HepG2 (cell line): ENCODE measurements at regions not wholly inside any gene's neighbourhood (a gene's known extent, or its start where the extent isn't known, plus 50 kb on each side); places are given as distances from the start of the nearest gene placed in this dataset.

ENCODE experiments used
- ATAC-seq: fragments of 200-7000 bp; cut with Tn5 transposase; 3 replicates; pipeline ENCODE4 v1.9.1; 2020; ENCODE audit warnings: mild to moderate bottlenecking, moderate library complexity
- BruUV-seq: library from RNA; stranded (reverse); fragments of 400-500 nt; replicated peaks from 2 replicates; lab custom pipeline; 2021; lab: Mats Ljungman, UMichigan
- CTCF ChIA-PET: fragments of 300-600 bp; formaldehyde crosslinking; extraction: SDS; loops from one replicate; lab custom pipeline; 2021; ENCODE audit warnings: low total read pairs, inconsistent platforms, low intra/inter-chr PET ratio; lab: Yijun Ruan, JAX
- POLR2A ChIA-PET: fragments of 350-600 bp; sonication (Branson Sonifier 250); formaldehyde crosslinking; loops from one replicate; lab custom pipeline; 2020; ENCODE audit warnings: antibody characterized with exemption, inconsistent platforms; lab: Yijun Ruan, JAX
- DNase-seq: peaks from one replicate; pipeline ENCODE4 v3.0.0-alpha.2; 2015; ENCODE audit warnings: low spot score
- FAIRE-seq: peaks from 3 replicates; lab custom pipeline; 2011; peaks lifted over from hg19 to GRCh38; lab: Jason Lieb, UNC
- H2AFZ ChIP-seq: one replicate; pipeline ENCODE4 v1.6.1; 2011; ENCODE audit warnings: low read length, inconsistent platforms
- H3K27ac ChIP-seq: fragments of 300-600 bp; 3 replicates; pipeline ENCODE4 v1.8.0; 2011; ENCODE audit warnings: mixed run types, mild to moderate bottlenecking, mixed read lengths, low read length, inconsistent platforms; ENCODE audit not compliant: insufficient read depth; ENCODE audit errors: extremely low read length
- H3K27me3 ChIP-seq, 2 experiments: fragments of 200-600 bp in 1 of 2; 2 replicates in 1 of 2; 3 replicates in 1 of 2; pipeline versions ENCODE4 v1.6.0 to v1.8.0; 2011; ENCODE audit warnings: low read length in 2 of 2, mild to moderate bottlenecking in 2 of 2, moderate library complexity in 2 of 2, inconsistent platforms in 1 of 2; ENCODE audit not compliant: insufficient read depth in 2 of 2, control insufficient read depth in 1 of 2
- H3K36me3 ChIP-seq, 2 experiments: fragments of 200-600 bp in 1 of 2; replicated peaks in 1 of 2; 2 replicates in 1 of 2; 3 replicates in 1 of 2; pipeline versions ENCODE4 v1.5.1 to v1.8.0; 2011; ENCODE audit warnings: low read length in 2 of 2, inconsistent platforms in 1 of 2; ENCODE audit not compliant: insufficient read depth in 2 of 2, control insufficient read depth in 1 of 2
- H3K4me1 ChIP-seq: 2 replicates; pipeline ENCODE4 v1.5.1; 2012; ENCODE audit warnings: low read length, inconsistent platforms; ENCODE audit not compliant: insufficient read depth
- H3K4me2 ChIP-seq: 2 replicates; pipeline ENCODE4 v1.6.0; 2011; ENCODE audit warnings: low read depth, low read length, inconsistent platforms
- H3K4me3 ChIP-seq, 3 experiments: fragments of 200-600 bp in 1 of 3; sonication (generic), shearing (Covaris generic) in 1 of 3; replicated peaks in 1 of 3; 2 replicates each; pipeline ENCODE4 v1.5.1; 2011 to 2016; ENCODE audit warnings: low read length in 3 of 3, inconsistent platforms in 2 of 3, low read depth in 2 of 3, mild to moderate bottlenecking in 2 of 3, control low read depth in 1 of 3, mixed read lengths in 1 of 3; ENCODE audit not compliant: insufficient read depth in 1 of 3
- H3K79me2 ChIP-seq: one replicate; pipeline ENCODE4 v1.6.1; 2011; ENCODE audit warnings: low read length, inconsistent platforms; ENCODE audit not compliant: insufficient read depth
- H3K9ac ChIP-seq: 2 replicates; pipeline ENCODE4 v1.6.0; 2011; ENCODE audit warnings: mild to moderate bottlenecking, low read depth, low read length, inconsistent platforms; ENCODE audit not compliant: insufficient read depth
- H3K9me3 ChIP-seq: 2 replicates; pipeline ENCODE4 v1.5.1; 2012; ENCODE audit warnings: mild to moderate bottlenecking, low read length
- H4K20me1 ChIP-seq: 2 replicates; pipeline ENCODE4 v1.6.0; 2011; ENCODE audit warnings: inconsistent platforms, mild to moderate bottlenecking, low read length, moderate library complexity; ENCODE audit not compliant: insufficient read depth
- NR1H2 ChIP-seq: sonication (generic); formaldehyde crosslinking; IDR thresholded peaks from 2 replicates; pipeline ENCODE4 v1.8.1; 2022; ENCODE audit warnings: low read depth, missing genetic modification reagents, borderline replicate concordance
- RAD51 ChIP-seq: fragments of 450-650 bp; IDR thresholded peaks from 2 replicates; pipeline ENCODE4 v1.6.1; 2016; ENCODE audit warnings: borderline replicate concordance
- SMC3 ChIP-seq: IDR thresholded peaks from 2 replicates; pipeline ENCODE4 v1.6.1; 2011; ENCODE audit warnings: low read length, improper control_type of control experiment
- USF2 ChIP-seq, 2 experiments: sonication (generic) in 1 of 2; formaldehyde crosslinking in 1 of 2; IDR thresholded peaks; 2 replicates each; pipeline versions ENCODE4 v1.5.1 to v1.6.1; 2011 to 2020; ENCODE audit warnings: borderline replicate concordance in 1 of 2, low read depth in 1 of 2, low read length in 1 of 2, mild to moderate bottlenecking in 1 of 2, missing genetic modification reagents in 1 of 2, moderate library complexity in 1 of 2
- ZNF678 ChIP-seq: sonication (generic); formaldehyde crosslinking; IDR thresholded peaks from 2 replicates; pipeline ENCODE4 v1.4.0; 2020; ENCODE audit warnings: mild to moderate bottlenecking, missing genetic modification reagents
- WGBS: methylation state at CpG from one replicate; pipeline ENCODE4 v1.1.6; 2017; ENCODE audit warnings: low lambda C conversion rate; 5-methylcytosine and 5-hydroxymethylcytosine counted together
- in situ Hi-C: cut with HindIII; loops from 2 replicates; pipeline ENCODE4 v1.10.0; 2017; ENCODE audit warnings: low pct_unique_long_range_greater_than_20kb; ENCODE audit not compliant: extremely low pct_ligation_motif_present
- intact Hi-C: fragments of 100-400 bp; cut with micrococcal nuclease; formaldehyde crosslinking; loops from one replicate; pipeline ENCODE4 v1.10.0; 2022; ENCODE audit not compliant: unreplicated experiment

- Histone ChIP-seq H4K20me1 (no peaks in the 10 kb centered on the region), H3K4me3 (no peak overlapping the region), H2AFZ (no peak overlapping the region), H3K4me1 (no peaks in the 10 kb centered on the region), H3K27ac (no peak overlapping the region), H3K9ac (no peak overlapping the region), H3K36me3 (no peaks in the 10 kb centered on the region), H3K79me2 (no peaks in the 10 kb centered on the region), H3K9me3 (no peaks in the 10 kb centered on the region), H3K4me2 (no peak overlapping the region), H3K27me3 (peaks cover 2 to 35% of the 10 kb centered on the region in 2 experiments; a peak in 2 of 5 replicates)
- FAIRE-seq (no peak), ATAC-seq (no peak), DNase-seq (no peak)
- in situ Hi-C loops (no loop called here), intact Hi-C loops (no loop called here)
- POLR2A ChIA-PET: no interaction called here
- BruUV-seq: no TSS peak
- TF ChIP-seq USF2 (IDR thresholded peaks at IDR 0.05; ENCODE audit: low read depth, low read length): peak; percentile 72
- TF ChIP-seq USF2 (CRISPR knock-in tag; IDR thresholded peaks at IDR 0.05; ENCODE audit: borderline replicate concordance): no peak
- peak; percentile 88 for TF ChIP-seq RAD51
- TF ChIP-seq ZNF678 (CRISPR knock-in tag): no peak
- CTCF ChIA-PET: no interaction called here
- 25% methylated on average over 5 of the region's 6 CpGs for WGBS
Measured at GRCh38 chr2:30358842-30359241, 88.2 kb upstream of the LCLAT1 start.

GRCh38 chr2:30359644-30360167 lies 87.3 kb upstream of the LCLAT1 start:
- Histone ChIP-seq H3K9me3 (no peaks in the 10 kb centered on the region), H2AFZ (no peak overlapping the region), H3K27me3 (peaks cover 2 to 43% of the 10 kb centered on the region in 2 experiments; a peak in 3 of 5 replicates), H3K36me3 (no peaks in the 10 kb centered on the region), H3K4me1 (no peaks in the 10 kb centered on the region), H4K20me1 (no peaks in the 10 kb centered on the region), H3K4me3 (no peak overlapping the region), H3K4me2 (no peak overlapping the region), H3K27ac (no peak overlapping the region), H3K9ac (no peak overlapping the region), H3K79me2 (no peaks in the 10 kb centered on the region)
- ATAC-seq (no peak; the same call in 1 of the 3 replicates), FAIRE-seq (no peak), DNase-seq (no peak)
- ChIA-PET POLR2A (no interaction called here), CTCF (no interaction called here)
- TF ChIP-seq SMC3 (no peak), NR1H2 (CRISPR knock-in tag) (no peak)
- in situ Hi-C loops (no loop called here), intact Hi-C loops (no loop called here)
- no TSS peak for BruUV-seq
- WGBS: 17% methylated on average over 4 of the region's 7 CpGs
